VCaP (cell line): ENCODE measurements at regions not wholly inside any gene's neighbourhood (a gene's known extent, or its start where the extent isn't known, plus 50 kb on each side); places are given as distances from the start of the nearest gene placed in this dataset.
A peak's percentile ranks its signal among the peaks of the same experiment; 100 is the strongest.

Experiments
- H3K27ac ChIP-seq: fragments of 450-650 bp; 2 replicates; pipeline ENCODE4 v1.5.1; 2017
- TF ChIP-seq, protein P1 (sequence below): fragments of 450-650 bp; conservative IDR thresholded peaks from 2 replicates; pipeline ENCODE4 v1.5.1; 2017; ENCODE audit warnings: mild to moderate bottlenecking, moderate library complexity

GRCh38 chr22:26811647-26811992 lies 154.2 kb downstream of the MIAT start:
- TF ChIP-seq, protein P1, sequence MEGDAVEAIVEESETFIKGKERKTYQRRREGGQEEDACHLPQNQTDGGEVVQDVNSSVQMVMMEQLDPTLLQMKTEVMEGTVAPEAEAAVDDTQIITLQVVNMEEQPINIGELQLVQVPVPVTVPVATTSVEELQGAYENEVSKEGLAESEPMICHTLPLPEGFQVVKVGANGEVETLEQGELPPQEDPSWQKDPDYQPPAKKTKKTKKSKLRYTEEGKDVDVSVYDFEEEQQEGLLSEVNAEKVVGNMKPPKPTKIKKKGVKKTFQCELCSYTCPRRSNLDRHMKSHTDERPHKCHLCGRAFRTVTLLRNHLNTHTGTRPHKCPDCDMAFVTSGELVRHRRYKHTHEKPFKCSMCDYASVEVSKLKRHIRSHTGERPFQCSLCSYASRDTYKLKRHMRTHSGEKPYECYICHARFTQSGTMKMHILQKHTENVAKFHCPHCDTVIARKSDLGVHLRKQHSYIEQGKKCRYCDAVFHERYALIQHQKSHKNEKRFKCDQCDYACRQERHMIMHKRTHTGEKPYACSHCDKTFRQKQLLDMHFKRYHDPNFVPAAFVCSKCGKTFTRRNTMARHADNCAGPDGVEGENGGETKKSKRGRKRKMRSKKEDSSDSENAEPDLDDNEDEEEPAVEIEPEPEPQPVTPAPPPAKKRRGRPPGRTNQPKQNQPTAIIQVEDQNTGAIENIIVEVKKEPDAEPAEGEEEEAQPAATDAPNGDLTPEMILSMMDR: no peak

GRCh38 chr22:26812731-26813130 lies 155.3 kb downstream of the MIAT start:
- H3K27ac ChIP-seq: no peak overlapping the region
- TF ChIP-seq, protein P1: no peak

More at GRCh38 chr22:26811647-26811992, 154.2 kb downstream of the MIAT start:
- H3K27ac ChIP-seq: no peak overlapping the region

DNA sequence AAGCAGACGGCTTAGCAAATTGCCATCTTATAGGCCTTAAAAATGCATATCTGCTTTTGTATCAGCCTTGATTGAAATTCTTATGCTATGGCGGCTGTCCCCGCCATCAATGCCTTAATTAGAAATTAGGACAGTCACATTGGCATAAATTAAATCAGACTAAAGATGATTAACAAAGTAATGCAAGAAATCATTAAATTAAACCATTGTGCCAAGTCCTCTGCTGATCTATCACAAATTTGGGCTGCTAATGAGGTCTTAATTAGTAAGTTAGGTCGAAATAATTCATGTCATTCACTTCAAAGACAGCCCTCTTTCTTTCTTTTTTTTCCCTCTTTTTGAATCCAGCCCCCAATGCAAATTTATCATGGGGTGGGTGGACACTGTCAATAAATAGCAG lies 159.3 kb downstream of the MIAT start:
- no peak overlapping the region for H3K27ac ChIP-seq
- TF ChIP-seq, protein P1: no peak

- no peak overlapping the region for H3K27ac ChIP-seq
- TF ChIP-seq, protein P1: no peak
Measured at GRCh38 chr22:26817926-26818325, 160.5 kb downstream of the MIAT start.

- H3K27ac ChIP-seq: no peak overlapping the region
- TF ChIP-seq, protein P1: no peak
Measured at GRCh38 chr22:26821854-26822253, 164.5 kb downstream of the MIAT start.

- TF ChIP-seq, protein P1: peak; percentile 61
- no peak overlapping the region for H3K27ac ChIP-seq
Measured at GRCh38 chr22:26822313-26822712, 164.9 kb downstream of the MIAT start.

GRCh38 chr22:26823966-26824365 lies 166.6 kb downstream of the MIAT start:
- TF ChIP-seq, protein P1: no peak
- no peak overlapping the region for H3K27ac ChIP-seq
